SK-N-SH (cell line): ENCODE measurements at regions not wholly inside any gene's neighbourhood (a gene's known extent, or its start where the extent isn't known, plus 50 kb on each side); places are given as distances from the start of the nearest gene placed in this dataset.
"Not testable (repeated sequence)": the region's sequence is repeated elsewhere in the genome, so short reads cannot be mapped to it uniquely, and the experiment has no call there.

Experiments used
- CTCF ChIA-PET: fragments of 300-600, 350-600 bp; formaldehyde crosslinking; extraction: SDS; loops from one replicate; lab custom pipeline; 2021; lab: Yijun Ruan, JAX
- POLR2A ChIA-PET: fragments of 350-600 bp; sonication (Branson Sonifier 250); formaldehyde crosslinking; extraction: SDS; loops from one replicate; lab custom pipeline; 2020; ENCODE audit warnings: antibody characterized with exemption, inconsistent platforms; lab: Yijun Ruan, JAX
- DNase-seq: peaks from one replicate; pipeline ENCODE4 v3.0.0; 2012
- H2AFZ ChIP-seq: fragments of 200-600 bp; sonication (generic); 2 replicates; pipeline ENCODE4 v1.8.1; 2016; ENCODE audit warnings: antibody characterized with exemption, mild to moderate bottlenecking, low read depth
- H3F3A ChIP-seq: fragments of 200-600 bp; sonication (generic); replicated peaks from 2 replicates; pipeline ENCODE3; 2016; ENCODE audit warnings: antibody characterized with exemption, mild to moderate bottlenecking; ENCODE audit not compliant: insufficient read depth
- H3K27ac ChIP-seq, 2 experiments: fragments of 200-500 bp in 1 of 2; fragments of 200-600 bp in 1 of 2; sonication (Bioruptor generic) in 1 of 2; sonication (generic), shearing (Covaris generic) in 1 of 2; 2 replicates each; pipeline versions ENCODE4 v1.5.1 to v1.6.1; 2014 to 2016; ENCODE audit warnings: low read depth in 2 of 2, inconsistent platforms in 1 of 2, low read length in 1 of 2, mild to moderate bottlenecking in 1 of 2, mixed read lengths in 1 of 2
- H3K27me3 ChIP-seq: fragments of 200-600 bp; sonication (generic), shearing (Covaris generic); 2 replicates; pipeline ENCODE4 v1.6.1; 2016; ENCODE audit warnings: mixed run types; ENCODE audit not compliant: insufficient read depth
- H3K36me3 ChIP-seq, 2 experiments: fragments of 200-500 bp in 1 of 2; fragments of 200-600 bp in 1 of 2; sonication (Bioruptor generic) in 1 of 2; sonication (generic) in 1 of 2; replicated peaks in 1 of 2; 2 replicates each; pipeline versions ENCODE3 to v1.5.1; 2014 to 2016; ENCODE audit warnings: low read length in 1 of 2, mild to moderate bottlenecking in 1 of 2; ENCODE audit not compliant: insufficient read depth in 2 of 2, control insufficient read depth in 1 of 2
- H3K4me1 ChIP-seq, 2 experiments: fragments of 200-500 bp in 1 of 2; fragments of 200-600 bp in 1 of 2; sonication (Bioruptor generic) in 1 of 2; sonication (generic), shearing (Covaris generic) in 1 of 2; 2 replicates each; pipeline versions ENCODE4 v1.5.1 to v1.6.1; 2014 to 2016; ENCODE audit warnings: low read depth in 1 of 2, low read length in 1 of 2, mixed run types in 1 of 2; ENCODE audit not compliant: insufficient read depth in 2 of 2, control insufficient read depth in 1 of 2
- H3K4me2 ChIP-seq: fragments of 200-600 bp; sonication (generic), shearing (Covaris generic); 2 replicates; pipeline ENCODE4 v1.6.1; 2017; ENCODE audit warnings: mixed run types
- H3K4me3 ChIP-seq, 2 experiments: fragments of 200-500 bp in 1 of 2; fragments of 200-600 bp in 1 of 2; sonication (Bioruptor generic) in 1 of 2; sonication (generic), shearing (Covaris generic) in 1 of 2; 2 replicates each; pipeline versions ENCODE4 v1.5.1 to v1.8.1; 2014 to 2016; ENCODE audit warnings: low read depth in 2 of 2, inconsistent platforms in 1 of 2, low read length in 1 of 2, mild to moderate bottlenecking in 1 of 2, mixed read lengths in 1 of 2, moderate library complexity in 1 of 2
- H3K79me2 ChIP-seq: fragments of 200-600 bp; sonication (generic); 2 replicates; pipeline ENCODE4 v1.8.1; 2017; ENCODE audit warnings: mild to moderate bottlenecking; ENCODE audit not compliant: insufficient read depth
- H3K9ac ChIP-seq: fragments of 200-600 bp; sonication (generic); 2 replicates; pipeline ENCODE4 v1.6.1; 2017; ENCODE audit warnings: mixed run types
- H3K9me2 ChIP-seq: fragments of 200-600 bp; sonication (generic); 2 replicates; pipeline ENCODE4 v1.6.1; 2017; ENCODE audit warnings: mixed run types
- H3K9me3 ChIP-seq: fragments of 200-600 bp; sonication (generic); 2 replicates; pipeline ENCODE4 v1.6.1; 2017; ENCODE audit warnings: mixed run types, mild to moderate bottlenecking, moderate library complexity
- H4K20me1 ChIP-seq: fragments of 200-600 bp; sonication (generic); 2 replicates; pipeline ENCODE4 v1.6.1; 2017; ENCODE audit warnings: mild to moderate bottlenecking, mixed run types; ENCODE audit not compliant: insufficient read depth
- CHD2 ChIP-seq: fragments of 150-350 bp; IDR thresholded peaks from 2 replicates; pipeline ENCODE4 v1.6.1; 2018; ENCODE audit warnings: low read length; ENCODE audit not compliant: partially characterized antibody
- ELF1 ChIP-seq: IDR thresholded peaks from 2 replicates; pipeline ENCODE4 v1.4.0; 2012
- FOXM1 ChIP-seq: IDR thresholded peaks from 2 replicates; pipeline ENCODE4 v1.4.0; 2012; ENCODE audit warnings: low read depth, mild to moderate bottlenecking
- GATA2 ChIP-seq: sonication (generic); formaldehyde crosslinking; IDR thresholded peaks from 2 replicates; pipeline ENCODE4 v1.5.0; 2020; ENCODE audit warnings: mild to moderate bottlenecking, missing genetic modification reagents
- RAD21 ChIP-seq: IDR thresholded peaks from 2 replicates; pipeline ENCODE4 v1.6.1; 2012; ENCODE audit warnings: mild to moderate bottlenecking, low read length
- RFX5 ChIP-seq: IDR thresholded peaks from 2 replicates; pipeline ENCODE4 v1.6.1; 2012; ENCODE audit warnings: mild to moderate bottlenecking, improper control_type of control experiment, low read length
- RXRA ChIP-seq: IDR thresholded peaks from 2 replicates; pipeline ENCODE4 v1.4.0; 2012; ENCODE audit warnings: low read depth, mild to moderate bottlenecking, borderline replicate concordance
- TAF1 ChIP-seq: IDR thresholded peaks from 2 replicates; pipeline ENCODE4 v1.6.1; 2012; ENCODE audit warnings: low read depth, mild to moderate bottlenecking, low read length, moderate library complexity, borderline replicate concordance
- WGBS: methylation state at CpG from one replicate; pipeline ENCODE4 v1.1.6; 2017; ENCODE audit warnings: low lambda C conversion rate; 5-methylcytosine and 5-hydroxymethylcytosine counted together
- TF ChIP-seq, protein P1 (sequence below): IDR thresholded peaks from 2 replicates; pipeline ENCODE4 v1.6.1; 2012; ENCODE audit warnings: mild to moderate bottlenecking, low read depth, low read length, moderate library complexity
- TF ChIP-seq, protein P2 (sequence below): fragments of 200-600 bp; sonication (generic); IDR thresholded peaks from 2 replicates; pipeline ENCODE4 v1.6.1; 2017; ENCODE audit warnings: antibody characterized with exemption, mild to moderate bottlenecking, moderate library complexity

DNA sequence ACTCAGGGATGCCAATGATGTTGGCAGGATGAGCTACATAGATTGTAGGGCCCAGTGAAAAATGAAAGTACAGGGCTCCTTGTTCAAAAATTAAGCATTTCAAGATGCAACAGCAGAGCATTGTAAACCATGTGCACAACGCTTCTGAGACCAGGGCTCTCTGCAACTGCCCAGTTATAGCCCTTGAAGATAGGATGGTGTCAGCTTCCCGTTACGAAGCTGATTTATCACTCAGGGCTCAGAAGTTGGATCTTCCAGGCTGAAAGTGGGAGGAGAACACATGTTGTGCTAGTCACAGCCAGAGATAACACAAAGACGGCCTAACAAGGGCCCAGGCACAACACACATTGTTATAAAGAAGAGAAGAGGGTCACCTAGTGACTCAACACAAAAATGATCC is 466.7 kb downstream of the TUBA3C start:
- Histone ChIP-seq H2AFZ (no peak overlapping the region), H3K9me3 (no peaks in the 10 kb centered on the region), H3K27me3 (no peaks in the 10 kb centered on the region), H3K4me2 (no peak overlapping the region), H3K36me3 (no peaks in the 10 kb centered on the region), H3K27ac (no peak overlapping the region), H3K79me2 (no peaks in the 10 kb centered on the region), H3K4me1 (no peaks in the 10 kb centered on the region), H3F3A (no peaks in the 10 kb centered on the region), H3K9ac (no peak overlapping the region), H3K4me3 (no peak overlapping the region), H3K9me2 (no peaks in the 10 kb centered on the region)
- 0% methylated on average over 4 of the region's 4 CpGs for WGBS
- no peak for DNase-seq
- TF ChIP-seq, protein P1, sequence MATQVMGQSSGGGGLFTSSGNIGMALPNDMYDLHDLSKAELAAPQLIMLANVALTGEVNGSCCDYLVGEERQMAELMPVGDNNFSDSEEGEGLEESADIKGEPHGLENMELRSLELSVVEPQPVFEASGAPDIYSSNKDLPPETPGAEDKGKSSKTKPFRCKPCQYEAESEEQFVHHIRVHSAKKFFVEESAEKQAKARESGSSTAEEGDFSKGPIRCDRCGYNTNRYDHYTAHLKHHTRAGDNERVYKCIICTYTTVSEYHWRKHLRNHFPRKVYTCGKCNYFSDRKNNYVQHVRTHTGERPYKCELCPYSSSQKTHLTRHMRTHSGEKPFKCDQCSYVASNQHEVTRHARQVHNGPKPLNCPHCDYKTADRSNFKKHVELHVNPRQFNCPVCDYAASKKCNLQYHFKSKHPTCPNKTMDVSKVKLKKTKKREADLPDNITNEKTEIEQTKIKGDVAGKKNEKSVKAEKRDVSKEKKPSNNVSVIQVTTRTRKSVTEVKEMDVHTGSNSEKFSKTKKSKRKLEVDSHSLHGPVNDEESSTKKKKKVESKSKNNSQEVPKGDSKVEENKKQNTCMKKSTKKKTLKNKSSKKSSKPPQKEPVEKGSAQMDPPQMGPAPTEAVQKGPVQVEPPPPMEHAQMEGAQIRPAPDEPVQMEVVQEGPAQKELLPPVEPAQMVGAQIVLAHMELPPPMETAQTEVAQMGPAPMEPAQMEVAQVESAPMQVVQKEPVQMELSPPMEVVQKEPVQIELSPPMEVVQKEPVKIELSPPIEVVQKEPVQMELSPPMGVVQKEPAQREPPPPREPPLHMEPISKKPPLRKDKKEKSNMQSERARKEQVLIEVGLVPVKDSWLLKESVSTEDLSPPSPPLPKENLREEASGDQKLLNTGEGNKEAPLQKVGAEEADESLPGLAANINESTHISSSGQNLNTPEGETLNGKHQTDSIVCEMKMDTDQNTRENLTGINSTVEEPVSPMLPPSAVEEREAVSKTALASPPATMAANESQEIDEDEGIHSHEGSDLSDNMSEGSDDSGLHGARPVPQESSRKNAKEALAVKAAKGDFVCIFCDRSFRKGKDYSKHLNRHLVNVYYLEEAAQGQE, result no peak
- TF ChIP-seq TAF1 (no peak), RXRA (no peak), CHD2 (no peak), GATA2 (CRISPR knock-in tag) (no peak), ELF1 (no peak), FOXM1 (no peak), RFX5 (no peak)
- TF ChIP-seq, all 33 proteins: peak for 0
- CTCF ChIA-PET, result no interaction called here
- no peaks in the 10 kb centered on the region for H4K20me1 ChIP-seq
- POLR2A ChIA-PET, result no interaction called here

DNA sequence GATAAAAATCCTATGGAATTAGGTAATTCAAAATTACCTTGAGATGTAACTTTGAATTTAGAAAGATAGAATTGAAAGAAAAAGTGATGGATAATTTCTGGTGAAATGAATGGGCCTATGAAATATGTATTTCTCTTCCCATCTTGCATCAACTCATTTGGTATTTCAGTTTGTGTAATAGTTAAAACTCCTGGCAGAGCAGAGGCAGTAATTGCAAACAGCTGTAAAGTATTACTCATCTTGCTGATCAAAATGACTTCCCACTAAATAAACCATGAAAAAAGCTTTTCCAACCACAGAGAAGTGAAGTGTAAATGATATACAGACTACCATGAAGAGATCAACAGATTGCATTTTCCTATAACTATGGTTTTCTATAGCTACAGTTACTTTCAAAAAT is 471.0 kb downstream of the TUBA3C start:
- H3K4me3 ChIP-seq, H4K20me1 ChIP-seq, H3K4me2 ChIP-seq, H2AFZ ChIP-seq, DNase-seq, POLR2A ChIA-PET, H3K9me3 ChIP-seq, H3K9me2 ChIP-seq, H3K36me3 ChIP-seq, H3K27ac ChIP-seq, H3K27me3 ChIP-seq, CTCF ChIA-PET, H3K4me1 ChIP-seq, H3F3A ChIP-seq, H3K79me2 ChIP-seq, H3K9ac ChIP-seq: not testable (repeated sequence)

DNA sequence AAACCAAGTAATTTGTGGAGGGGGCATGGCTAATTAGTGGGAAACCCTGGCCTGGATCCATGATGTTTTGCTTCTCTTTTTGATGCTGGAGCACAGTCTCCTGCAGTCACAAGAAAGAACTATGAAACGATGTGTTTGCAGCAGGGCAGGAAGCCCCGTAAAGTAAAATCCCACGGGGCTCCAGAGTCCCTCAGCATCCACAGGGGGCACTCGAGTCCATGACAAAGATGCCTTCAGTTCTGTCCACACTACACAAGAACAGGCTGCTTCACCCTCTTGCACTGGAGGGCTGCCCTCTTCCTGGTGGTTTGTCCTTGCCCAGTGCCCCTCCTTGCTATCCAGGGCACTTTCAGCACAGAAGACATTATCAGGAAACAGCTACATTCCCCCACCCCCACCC is 475.1 kb downstream of the TUBA3C start:
- H3K79me2 ChIP-seq, H3K9me2 ChIP-seq, H3K36me3 ChIP-seq, POLR2A ChIA-PET, H3K27ac ChIP-seq, H3K9ac ChIP-seq, H3F3A ChIP-seq, H3K4me3 ChIP-seq, H2AFZ ChIP-seq, H4K20me1 ChIP-seq, H3K27me3 ChIP-seq, H3K9me3 ChIP-seq, H3K4me1 ChIP-seq, H3K4me2 ChIP-seq, CTCF ChIA-PET: not testable (repeated sequence)
- peak; percentile 10 for DNase-seq
- 0% methylated on average over 4 of the region's 4 CpGs for WGBS
- peak; percentile 14; the same call in 1 of the 2 replicates for TF ChIP-seq RAD21
- TF ChIP-seq, protein P2, sequence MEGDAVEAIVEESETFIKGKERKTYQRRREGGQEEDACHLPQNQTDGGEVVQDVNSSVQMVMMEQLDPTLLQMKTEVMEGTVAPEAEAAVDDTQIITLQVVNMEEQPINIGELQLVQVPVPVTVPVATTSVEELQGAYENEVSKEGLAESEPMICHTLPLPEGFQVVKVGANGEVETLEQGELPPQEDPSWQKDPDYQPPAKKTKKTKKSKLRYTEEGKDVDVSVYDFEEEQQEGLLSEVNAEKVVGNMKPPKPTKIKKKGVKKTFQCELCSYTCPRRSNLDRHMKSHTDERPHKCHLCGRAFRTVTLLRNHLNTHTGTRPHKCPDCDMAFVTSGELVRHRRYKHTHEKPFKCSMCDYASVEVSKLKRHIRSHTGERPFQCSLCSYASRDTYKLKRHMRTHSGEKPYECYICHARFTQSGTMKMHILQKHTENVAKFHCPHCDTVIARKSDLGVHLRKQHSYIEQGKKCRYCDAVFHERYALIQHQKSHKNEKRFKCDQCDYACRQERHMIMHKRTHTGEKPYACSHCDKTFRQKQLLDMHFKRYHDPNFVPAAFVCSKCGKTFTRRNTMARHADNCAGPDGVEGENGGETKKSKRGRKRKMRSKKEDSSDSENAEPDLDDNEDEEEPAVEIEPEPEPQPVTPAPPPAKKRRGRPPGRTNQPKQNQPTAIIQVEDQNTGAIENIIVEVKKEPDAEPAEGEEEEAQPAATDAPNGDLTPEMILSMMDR, result peak; percentile 38; the same call in 1 of the 2 replicates

DNA sequence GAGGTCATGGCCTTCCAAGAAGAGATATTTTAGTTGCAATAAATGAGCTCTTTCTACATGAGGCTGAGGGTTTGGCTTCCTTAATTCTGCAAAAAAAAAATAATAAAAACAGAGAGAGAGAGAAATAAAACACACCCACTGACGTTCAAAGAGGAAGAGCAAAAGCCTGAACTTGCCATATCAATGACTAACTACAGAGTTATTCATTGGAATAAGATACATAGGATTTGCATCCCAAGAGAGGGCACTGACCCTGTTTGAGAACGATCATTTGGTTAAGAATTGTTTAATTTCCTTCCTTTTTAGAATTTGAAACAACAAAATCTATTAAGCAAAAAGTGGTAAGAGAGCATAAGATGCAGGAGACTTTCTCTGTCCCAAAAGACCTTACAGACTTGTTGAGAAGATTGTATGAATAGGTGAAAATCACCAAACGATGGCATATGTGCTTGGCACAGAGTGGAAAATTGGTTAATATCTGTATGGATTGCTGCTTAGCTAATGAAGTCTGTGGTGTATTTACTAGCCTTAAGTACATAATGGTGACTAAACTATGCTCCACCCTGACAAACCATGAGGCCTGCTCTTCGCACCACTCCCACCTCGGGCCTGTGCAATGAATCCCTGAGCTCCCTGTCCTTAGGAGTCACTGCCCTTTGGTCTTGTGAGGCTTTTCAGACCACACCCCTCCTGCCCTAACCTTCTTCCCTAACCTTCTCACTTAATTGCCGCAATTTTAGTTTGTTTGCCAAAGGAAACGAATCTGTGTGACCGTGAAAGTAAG is 479.0 kb downstream of the TUBA3C start:
- DNase-seq, H3K79me2 ChIP-seq, POLR2A ChIA-PET, H3K27me3 ChIP-seq, H3K9ac ChIP-seq, H3K9me2 ChIP-seq, H3K4me1 ChIP-seq, H3K9me3 ChIP-seq, H3K27ac ChIP-seq, H3K4me2 ChIP-seq, H2AFZ ChIP-seq, CTCF ChIA-PET, H3F3A ChIP-seq, H3K36me3 ChIP-seq, H3K4me3 ChIP-seq, H4K20me1 ChIP-seq: not testable (repeated sequence)
- under 1% methylated on average over 8 of the region's 8 CpGs for WGBS
